ENCODE measurements at regions not wholly inside any gene's neighbourhood (a gene's known extent, or its start where the extent isn't known, plus 50 kb on each side); places are given as distances from the start of the nearest gene placed in this dataset.

- Histone ChIP-seq H3K4me3 (ENCODE audit: low read length) (no peak overlapping the region), H3K79me2 (ENCODE audit: low read length) (no peaks in the 10 kb centered on the region), H3F3A (ENCODE audit: insufficient read depth, low read length) (no peaks in the 10 kb centered on the region), H3K9ac (ENCODE audit: low read length) (no peak overlapping the region), H3K4me2 (ENCODE audit: low read depth, low read length) (no peak overlapping the region), H3K9me2 (replicated peaks; ENCODE audit: insufficient read depth, low read length) (no peaks in the 10 kb centered on the region), H4K20me1 (ENCODE audit: insufficient read depth, low read length) (no peaks in the 10 kb centered on the region), H3K36me3 (replicated peaks; ENCODE audit: insufficient read depth, low read length) (no peaks in the 10 kb centered on the region), H3K4me1 (ENCODE audit: low read length) (no peaks in the 10 kb centered on the region), H3K9me3 (replicated peaks; ENCODE audit: insufficient read depth, low read length) (no peaks in the 10 kb centered on the region), H3K27ac (ENCODE audit: low read length) (no peak overlapping the region), H3K27me3 (replicated peaks; ENCODE audit: insufficient read depth, low read length) (no peaks in the 10 kb centered on the region), H2AFZ (ENCODE audit: low read length) (no peak overlapping the region)
- TF ChIP-seq EZH2phosphoT487 (IDR thresholded peaks at IDR 0.05; ENCODE audit: low read length) (no peak), EZH2 (optimal IDR thresholded peaks at IDR 0.05; ENCODE audit: low read depth, low read length) (no peak)
- TF ChIP-seq, protein P1, sequence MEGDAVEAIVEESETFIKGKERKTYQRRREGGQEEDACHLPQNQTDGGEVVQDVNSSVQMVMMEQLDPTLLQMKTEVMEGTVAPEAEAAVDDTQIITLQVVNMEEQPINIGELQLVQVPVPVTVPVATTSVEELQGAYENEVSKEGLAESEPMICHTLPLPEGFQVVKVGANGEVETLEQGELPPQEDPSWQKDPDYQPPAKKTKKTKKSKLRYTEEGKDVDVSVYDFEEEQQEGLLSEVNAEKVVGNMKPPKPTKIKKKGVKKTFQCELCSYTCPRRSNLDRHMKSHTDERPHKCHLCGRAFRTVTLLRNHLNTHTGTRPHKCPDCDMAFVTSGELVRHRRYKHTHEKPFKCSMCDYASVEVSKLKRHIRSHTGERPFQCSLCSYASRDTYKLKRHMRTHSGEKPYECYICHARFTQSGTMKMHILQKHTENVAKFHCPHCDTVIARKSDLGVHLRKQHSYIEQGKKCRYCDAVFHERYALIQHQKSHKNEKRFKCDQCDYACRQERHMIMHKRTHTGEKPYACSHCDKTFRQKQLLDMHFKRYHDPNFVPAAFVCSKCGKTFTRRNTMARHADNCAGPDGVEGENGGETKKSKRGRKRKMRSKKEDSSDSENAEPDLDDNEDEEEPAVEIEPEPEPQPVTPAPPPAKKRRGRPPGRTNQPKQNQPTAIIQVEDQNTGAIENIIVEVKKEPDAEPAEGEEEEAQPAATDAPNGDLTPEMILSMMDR (IDR thresholded peaks at IDR 0.05; ENCODE audit: low read length), result no peak
- DNase-seq, result no peak
Measured at GRCh38 chr2:3060049-3060448, 317.6 kb downstream of the EIPR1 start.

- no peaks in the 10 kb centered on the region for H3K4me1 ChIP-seq (ENCODE audit: low read length)
- H3K4me3 ChIP-seq (ENCODE audit: low read length), result no peak overlapping the region
- H3K27ac ChIP-seq (ENCODE audit: low read length), result no peak overlapping the region
- H4K20me1 ChIP-seq (ENCODE audit: insufficient read depth, low read length), result no peaks in the 10 kb centered on the region
- no peaks in the 10 kb centered on the region for H3K79me2 ChIP-seq (ENCODE audit: low read length)
- H3K36me3 ChIP-seq (replicated peaks; ENCODE audit: insufficient read depth, low read length), result no peaks in the 10 kb centered on the region
- H3K4me2 ChIP-seq (ENCODE audit: low read depth, low read length), result no peak overlapping the region
- H3K9me2 ChIP-seq (replicated peaks; ENCODE audit: insufficient read depth, low read length), result no peaks in the 10 kb centered on the region
- no peak overlapping the region for H2AFZ ChIP-seq (ENCODE audit: low read length)
- no peak for DNase-seq
- H3K27me3 ChIP-seq (replicated peaks; ENCODE audit: insufficient read depth, low read length), result no peaks in the 10 kb centered on the region
- no peak overlapping the region for H3K9ac ChIP-seq (ENCODE audit: low read length)
- H3F3A ChIP-seq (ENCODE audit: insufficient read depth, low read length), result no peaks in the 10 kb centered on the region
- H3K9me3 ChIP-seq (replicated peaks; ENCODE audit: insufficient read depth, low read length), result no peaks in the 10 kb centered on the region
- TF ChIP-seq EZH2 (optimal IDR thresholded peaks at IDR 0.05; ENCODE audit: low read depth, low read length) (no peak), EZH2phosphoT487 (IDR thresholded peaks at IDR 0.05; ENCODE audit: low read length) (no peak)
- TF ChIP-seq, protein P1 (IDR thresholded peaks at IDR 0.05; ENCODE audit: low read length), result no peak
Measured at GRCh38 chr2:3059141-3059925, 318.3 kb downstream of the EIPR1 start.

- no peaks in the 10 kb centered on the region for H3K9me3 ChIP-seq (replicated peaks; ENCODE audit: insufficient read depth, low read length)
- no peak overlapping the region for H2AFZ ChIP-seq (ENCODE audit: low read length)
- H3K27ac ChIP-seq (ENCODE audit: low read length), result no peak overlapping the region
- H3K9me2 ChIP-seq (replicated peaks; ENCODE audit: insufficient read depth, low read length), result no peaks in the 10 kb centered on the region
- TF ChIP-seq EZH2phosphoT487 (IDR thresholded peaks at IDR 0.05; ENCODE audit: low read length) (no peak), EZH2 (optimal IDR thresholded peaks at IDR 0.05; ENCODE audit: low read depth, low read length) (no peak)
- TF ChIP-seq, protein P1 (IDR thresholded peaks at IDR 0.05; ENCODE audit: low read length), result no peak
- no peak overlapping the region for H3K9ac ChIP-seq (ENCODE audit: low read length)
- H3K4me2 ChIP-seq (ENCODE audit: low read depth, low read length), result no peak overlapping the region
- no peaks in the 10 kb centered on the region for H3K4me1 ChIP-seq (ENCODE audit: low read length)
- H3K36me3 ChIP-seq (replicated peaks; ENCODE audit: insufficient read depth, low read length), result no peaks in the 10 kb centered on the region
- DNase-seq, result no peak
- no peaks in the 10 kb centered on the region for H4K20me1 ChIP-seq (ENCODE audit: insufficient read depth, low read length)
- H3F3A ChIP-seq (ENCODE audit: insufficient read depth, low read length), result no peaks in the 10 kb centered on the region
- no peaks in the 10 kb centered on the region for H3K79me2 ChIP-seq (ENCODE audit: low read length)
- no peaks in the 10 kb centered on the region for H3K27me3 ChIP-seq (replicated peaks; ENCODE audit: insufficient read depth, low read length)
- H3K4me3 ChIP-seq (ENCODE audit: low read length), result no peak overlapping the region
Measured at GRCh38 chr2:3054066-3054465, 323.6 kb downstream of the EIPR1 start.

Measured in MM.1S (cell line).